HEK293 (cell line): ENCODE measurements at regions not wholly inside any gene's neighbourhood (a gene's known extent, or its start where the extent isn't known, plus 50 kb on each side); places are given as distances from the start of the nearest gene placed in this dataset.
"Not testable (repeated sequence)": the region's sequence is repeated elsewhere in the genome, so short reads cannot be mapped to it uniquely, and the experiment has no call there.

Source experiments
- CTCF ChIA-PET: fragments of 350-600 bp; formaldehyde crosslinking; extraction: SDS; loops from one replicate; lab custom pipeline; 2021; ENCODE audit warnings: antibody characterized with exemption; lab: Yijun Ruan, JAX
- POLR2A ChIA-PET: fragments of 300-600 bp; formaldehyde crosslinking; extraction: SDS; loops from one replicate; lab custom pipeline; 2020; ENCODE audit warnings: antibody characterized with exemption, inconsistent platforms; lab: Yijun Ruan, JAX
- H3K27ac ChIP-seq: fragments of 200-500 bp; sonication (Bioruptor generic); 2 replicates; pipeline ENCODE4 v1.5.1; 2014; ENCODE audit warnings: low read depth, low read length, control low read depth, inconsistent platforms; ENCODE audit errors: extremely low read depth
- H3K36me3 ChIP-seq, 2 experiments: fragments of 200-500 bp in 1 of 2; sonication (Bioruptor generic) in 1 of 2; 1 replicate in 1 of 2; 2 replicates in 1 of 2; pipeline ENCODE4 v1.5.1; 2014 to 2017; ENCODE audit warnings: inconsistent platforms in 2 of 2, low read length in 2 of 2; ENCODE audit not compliant: control insufficient read depth in 2 of 2, insufficient read depth in 1 of 2
- H3K4me1 ChIP-seq: fragments of 200-500 bp; sonication (Bioruptor generic); 2 replicates; pipeline ENCODE4 v1.5.1; 2014; ENCODE audit warnings: mild to moderate bottlenecking, low read length, inconsistent platforms; ENCODE audit not compliant: control insufficient read depth, insufficient read depth
- H3K4me3 ChIP-seq: 2 replicates; pipeline ENCODE4 v1.5.1; 2011; ENCODE audit warnings: low read depth, mild to moderate bottlenecking, control low read depth, low read length, moderate library complexity
- H3K9me3 ChIP-seq: fragments of 200-500 bp; sonication (Bioruptor generic); 2 replicates; pipeline ENCODE4 v1.5.1; 2014; ENCODE audit warnings: low read depth, low read length, inconsistent platforms; ENCODE audit not compliant: control insufficient read depth, insufficient read depth
- HOXC10 ChIP-seq: sonication (generic); formaldehyde crosslinking; IDR thresholded peaks from 2 replicates; pipeline ENCODE4 v1.8.1; 2023; ENCODE audit warnings: mild to moderate bottlenecking, missing genetic modification reagents
- KLF1 ChIP-seq: fragments of 450-650 bp; formaldehyde crosslinking; IDR thresholded peaks from 2 replicates; pipeline ENCODE4 v1.5.1; 2016; ENCODE audit warnings: missing biosample characterization, missing genetic modification characterization
- SETDB1 ChIP-seq: IDR thresholded peaks from one replicate; pipeline ENCODE4 v1.6.1; 2017; ENCODE audit warnings: mild to moderate bottlenecking, low read length, moderate library complexity, mixed read lengths; ENCODE audit not compliant: insufficient read length
- ZBTB8A ChIP-seq: fragments of 450-650 bp; formaldehyde crosslinking; IDR thresholded peaks from 2 replicates; pipeline ENCODE4 v1.5.1; 2016; ENCODE audit warnings: missing biosample characterization, missing genetic modification characterization
- ZNF324 ChIP-seq: fragments of 450-650 bp; formaldehyde crosslinking; IDR thresholded peaks from 2 replicates; pipeline ENCODE4 v1.5.1; 2016; ENCODE audit warnings: missing biosample characterization, missing genetic modification characterization
- ZNF510 ChIP-seq: fragments of 450-650 bp; formaldehyde crosslinking; IDR thresholded peaks from 2 replicates; pipeline ENCODE4 v1.5.1; 2018; ENCODE audit warnings: mild to moderate bottlenecking, missing genetic modification characterization, missing biosample characterization; ENCODE audit not compliant: insufficient replicate concordance
- ZNF544 ChIP-seq: fragments of 450-650 bp; formaldehyde crosslinking; IDR thresholded peaks from 2 replicates; pipeline ENCODE4 v1.5.0; 2017; ENCODE audit warnings: missing biosample characterization, missing genetic modification characterization
- ZNF76 ChIP-seq: fragments of 450-650 bp; formaldehyde crosslinking; IDR thresholded peaks from 2 replicates; pipeline ENCODE4; 2016; ENCODE audit warnings: low read depth, missing biosample characterization, missing genetic modification characterization, borderline replicate concordance
- ZXDB ChIP-seq: fragments of 450-650 bp; formaldehyde crosslinking; IDR thresholded peaks from 2 replicates; pipeline ENCODE4 v1.5.1; 2016; ENCODE audit warnings: missing biosample characterization, missing genetic modification characterization
- TF ChIP-seq, protein P1 (sequence below): fragments of 450-650 bp; formaldehyde crosslinking; IDR thresholded peaks from 2 replicates; pipeline ENCODE4 v1.5.1; 2017; ENCODE audit warnings: missing biosample characterization, missing genetic modification characterization

DNA sequence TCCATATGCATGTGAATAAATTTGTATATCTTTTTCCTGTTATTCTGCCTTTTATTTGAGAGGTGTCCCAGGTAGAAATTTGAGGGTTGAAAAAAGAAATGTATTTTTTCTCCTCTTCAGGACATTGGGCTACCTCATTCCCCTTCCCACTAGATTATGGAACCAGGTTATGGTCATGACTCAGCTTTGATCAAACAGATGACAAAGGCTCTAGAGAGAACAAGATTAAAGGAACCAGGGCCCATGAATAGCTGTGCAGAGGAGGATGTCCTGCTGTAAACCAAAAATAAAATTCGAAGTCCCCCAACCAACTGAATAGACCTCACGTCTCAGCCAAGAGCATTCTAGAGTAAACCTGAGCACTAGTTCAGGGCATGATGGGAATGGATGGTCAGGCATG lies 313.2 kb downstream of the RAPGEF2 start (continued):
- TF ChIP-seq, protein P1, sequence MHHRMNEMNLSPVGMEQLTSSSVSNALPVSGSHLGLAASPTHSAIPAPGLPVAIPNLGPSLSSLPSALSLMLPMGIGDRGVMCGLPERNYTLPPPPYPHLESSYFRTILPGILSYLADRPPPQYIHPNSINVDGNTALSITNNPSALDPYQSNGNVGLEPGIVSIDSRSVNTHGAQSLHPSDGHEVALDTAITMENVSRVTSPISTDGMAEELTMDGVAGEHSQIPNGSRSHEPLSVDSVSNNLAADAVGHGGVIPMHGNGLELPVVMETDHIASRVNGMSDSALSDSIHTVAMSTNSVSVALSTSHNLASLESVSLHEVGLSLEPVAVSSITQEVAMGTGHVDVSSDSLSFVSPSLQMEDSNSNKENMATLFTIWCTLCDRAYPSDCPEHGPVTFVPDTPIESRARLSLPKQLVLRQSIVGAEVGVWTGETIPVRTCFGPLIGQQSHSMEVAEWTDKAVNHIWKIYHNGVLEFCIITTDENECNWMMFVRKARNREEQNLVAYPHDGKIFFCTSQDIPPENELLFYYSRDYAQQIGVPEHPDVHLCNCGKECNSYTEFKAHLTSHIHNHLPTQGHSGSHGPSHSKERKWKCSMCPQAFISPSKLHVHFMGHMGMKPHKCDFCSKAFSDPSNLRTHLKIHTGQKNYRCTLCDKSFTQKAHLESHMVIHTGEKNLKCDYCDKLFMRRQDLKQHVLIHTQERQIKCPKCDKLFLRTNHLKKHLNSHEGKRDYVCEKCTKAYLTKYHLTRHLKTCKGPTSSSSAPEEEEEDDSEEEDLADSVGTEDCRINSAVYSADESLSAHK = no peak
- TF ChIP-seq ZNF76 (tag by site-specific recombination) (no peak), ZNF510 (tag by site-specific recombination) (no peak), HOXC10 (CRISPR knock-in tag) (no peak)
- TF ChIP-seq, all 188 proteins: peak for 0

DNA sequence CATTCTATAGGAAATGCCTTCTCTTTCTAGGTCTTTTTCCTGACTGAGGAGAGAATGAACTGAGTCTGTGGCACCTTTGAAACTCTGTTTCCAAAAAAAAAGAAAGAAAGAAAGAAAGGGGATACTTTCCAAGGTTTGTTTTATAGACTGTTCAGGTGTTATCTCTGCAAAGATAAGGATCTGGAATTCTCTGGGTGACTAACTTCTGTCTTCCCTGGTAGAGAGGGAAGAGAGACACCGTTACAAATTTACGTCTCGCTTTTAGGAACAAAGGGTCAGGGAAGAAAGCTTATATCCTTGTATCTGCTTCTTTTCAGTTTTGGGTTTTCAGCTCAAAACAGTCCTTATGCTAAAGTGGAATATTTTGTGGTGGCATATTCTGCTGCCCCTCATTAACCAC lies 314.1 kb downstream of the RAPGEF2 start:
- ChIA-PET CTCF (no interaction called here), POLR2A (no interaction called here)
- Histone ChIP-seq H3K4me3 (no peak overlapping the region), H3K9me3 (no peaks in the 10 kb centered on the region), H3K36me3 (no peaks in the 10 kb centered on the region), H3K27ac (no peak overlapping the region), H3K4me1 (no peaks in the 10 kb centered on the region)
- no peak for TF ChIP-seq ZNF324 (tag by site-specific recombination)

DNA sequence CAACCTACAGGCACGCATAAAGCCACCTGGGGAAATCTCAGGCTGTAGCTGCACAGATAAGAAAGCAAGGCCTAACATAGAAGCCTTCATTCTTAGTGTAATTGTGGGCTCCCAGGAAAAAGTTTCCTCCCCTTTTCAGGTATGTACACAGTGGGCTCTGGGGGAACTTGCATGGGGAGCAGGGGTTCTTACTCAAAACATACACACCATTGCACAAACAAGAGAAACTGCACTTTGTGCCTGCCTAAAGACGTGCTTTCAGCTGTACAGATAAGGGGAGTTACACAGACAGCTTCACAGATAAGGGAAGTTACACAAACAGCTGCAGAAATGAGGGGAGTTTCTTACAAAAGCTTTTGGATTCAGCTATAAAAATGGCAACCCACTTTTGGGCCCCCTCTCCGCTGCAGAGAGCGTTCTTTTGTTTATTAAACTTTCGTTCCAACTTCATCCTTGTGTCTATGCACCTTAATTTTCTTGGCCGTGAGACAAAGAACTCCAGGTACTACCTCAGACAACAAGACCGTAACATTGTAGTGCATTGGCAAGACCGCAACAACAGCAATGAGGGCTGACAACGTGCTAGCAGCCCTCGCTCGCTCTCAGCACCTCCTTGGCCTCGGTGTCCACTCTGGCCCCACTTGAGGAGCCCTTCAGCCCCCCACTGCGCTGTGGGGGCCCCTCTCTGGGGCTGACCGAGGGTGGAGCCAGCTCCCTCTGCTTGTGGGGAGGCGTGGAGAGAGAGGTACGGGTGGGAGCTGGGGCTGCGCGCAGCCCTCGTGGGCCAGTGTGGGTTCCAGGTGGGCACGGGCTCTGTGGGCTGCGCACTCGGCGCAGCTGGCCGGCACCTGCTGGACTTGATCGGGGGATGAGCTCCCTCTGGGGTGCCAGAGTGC lies 317.5 kb downstream of the RAPGEF2 start:
- Histone ChIP-seq H3K36me3 (no peaks in the 10 kb centered on the region), H3K4me1 (no peaks in the 10 kb centered on the region), H3K4me3 (no peak overlapping the region), H3K27ac (no peak overlapping the region), H3K9me3 (no peaks in the 10 kb centered on the region)
- TF ChIP-seq ZBTB8A (tag by site-specific recombination) = no peak
- TF ChIP-seq SETDB1 = peak; percentile 67
- CTCF ChIA-PET = no interaction called here
- POLR2A ChIA-PET = interaction anchor here (0.5 kb wide), 1 partner anchor 28 kb away, joined by 3 read pairs; no protein-coding TSS in a partner anchor

DNA sequence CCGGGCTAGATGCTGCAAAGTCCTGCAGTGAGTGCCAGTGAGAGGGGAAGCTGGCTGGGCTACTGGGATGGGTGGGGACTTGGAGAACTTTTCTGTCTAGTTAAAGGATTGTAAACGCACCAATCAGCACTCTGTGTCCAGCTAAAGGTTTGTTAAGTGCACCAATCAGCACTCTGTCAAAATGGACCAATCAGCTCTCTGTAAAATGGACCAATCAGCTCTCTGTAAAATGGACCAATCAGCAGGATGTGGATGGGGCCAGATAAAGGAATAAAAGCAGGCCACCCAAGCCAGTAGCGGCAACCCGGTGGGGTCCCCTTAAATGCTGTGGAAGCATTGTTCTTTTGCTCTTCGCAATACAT lies 318.2 kb downstream of the RAPGEF2 start:
- H3K9me3 ChIP-seq, POLR2A ChIA-PET, H3K27ac ChIP-seq, H3K4me3 ChIP-seq, H3K4me1 ChIP-seq, H3K36me3 ChIP-seq, CTCF ChIA-PET: not testable (repeated sequence)

DNA sequence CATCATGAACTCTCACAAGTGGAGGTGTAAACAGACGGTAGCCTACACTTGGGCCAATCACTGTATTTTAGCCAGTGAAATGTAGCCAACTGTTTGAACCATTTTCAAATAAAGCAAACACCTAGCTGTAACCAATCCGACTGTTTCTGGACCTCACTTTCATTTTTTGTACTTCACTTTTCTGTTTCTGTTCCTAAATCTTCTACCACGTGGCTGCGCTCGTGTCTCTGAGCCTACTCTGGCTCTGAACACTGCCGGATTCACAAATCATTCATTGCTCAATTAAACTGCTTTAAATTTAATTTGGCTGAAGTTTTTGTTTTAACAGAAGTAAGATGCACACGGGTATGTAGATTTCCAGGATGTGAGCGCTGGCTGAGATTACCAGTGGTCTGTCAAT lies 319.1 kb downstream of the RAPGEF2 start:
- Histone ChIP-seq H3K4me3 (no peak overlapping the region), H3K4me1 (peaks cover 5% of the 10 kb centered on the region; the same call in 1 of the 2 replicates), H3K27ac (no peak overlapping the region), H3K9me3 (no peaks in the 10 kb centered on the region), H3K36me3 (no peaks in the 10 kb centered on the region)
- CTCF ChIA-PET = interaction anchor here (1.6 kb wide), 1 partner anchor 10 kb away, joined by 3 read pairs; no protein-coding TSS in a partner anchor
- POLR2A ChIA-PET = no interaction called here
- TF ChIP-seq ZXDB (tag by site-specific recombination) (no peak), KLF1 (tag by site-specific recombination) (no peak), ZNF544 (tag by site-specific recombination) (no peak)
